SK-N-SH (cell line): ENCODE measurements at regions not wholly inside any gene's neighbourhood (a gene's known extent, or its start where the extent isn't known, plus 50 kb on each side); places are given as distances from the start of the nearest gene placed in this dataset.

Experiments used
- CTCF ChIA-PET: fragments of 300-600, 350-600 bp; formaldehyde crosslinking; extraction: SDS; loops from one replicate; lab custom pipeline; 2021; lab: Yijun Ruan, JAX
- POLR2A ChIA-PET: fragments of 350-600 bp; sonication (Branson Sonifier 250); formaldehyde crosslinking; extraction: SDS; loops from one replicate; lab custom pipeline; 2020; ENCODE audit warnings: antibody characterized with exemption, inconsistent platforms; lab: Yijun Ruan, JAX
- DNase-seq: peaks from one replicate; pipeline ENCODE4 v3.0.0; 2012
- H2AFZ ChIP-seq: fragments of 200-600 bp; sonication (generic); 2 replicates; pipeline ENCODE4 v1.8.1; 2016; ENCODE audit warnings: antibody characterized with exemption, mild to moderate bottlenecking, low read depth
- H3F3A ChIP-seq: fragments of 200-600 bp; sonication (generic); replicated peaks from 2 replicates; pipeline ENCODE3; 2016; ENCODE audit warnings: antibody characterized with exemption, mild to moderate bottlenecking; ENCODE audit not compliant: insufficient read depth
- H3K27ac ChIP-seq, 2 experiments: fragments of 200-500 bp in 1 of 2; fragments of 200-600 bp in 1 of 2; sonication (Bioruptor generic) in 1 of 2; sonication (generic), shearing (Covaris generic) in 1 of 2; 2 replicates each; pipeline versions ENCODE4 v1.5.1 to v1.6.1; 2014 to 2016; ENCODE audit warnings: low read depth in 2 of 2, inconsistent platforms in 1 of 2, low read length in 1 of 2, mild to moderate bottlenecking in 1 of 2, mixed read lengths in 1 of 2
- H3K27me3 ChIP-seq: fragments of 200-600 bp; sonication (generic), shearing (Covaris generic); 2 replicates; pipeline ENCODE4 v1.6.1; 2016; ENCODE audit warnings: mixed run types; ENCODE audit not compliant: insufficient read depth
- H3K36me3 ChIP-seq, 2 experiments: fragments of 200-500 bp in 1 of 2; fragments of 200-600 bp in 1 of 2; sonication (Bioruptor generic) in 1 of 2; sonication (generic) in 1 of 2; replicated peaks in 1 of 2; 2 replicates each; pipeline versions ENCODE3 to v1.5.1; 2014 to 2016; ENCODE audit warnings: low read length in 1 of 2, mild to moderate bottlenecking in 1 of 2; ENCODE audit not compliant: insufficient read depth in 2 of 2, control insufficient read depth in 1 of 2
- H3K4me1 ChIP-seq, 2 experiments: fragments of 200-500 bp in 1 of 2; fragments of 200-600 bp in 1 of 2; sonication (Bioruptor generic) in 1 of 2; sonication (generic), shearing (Covaris generic) in 1 of 2; 2 replicates each; pipeline versions ENCODE4 v1.5.1 to v1.6.1; 2014 to 2016; ENCODE audit warnings: low read depth in 1 of 2, low read length in 1 of 2, mixed run types in 1 of 2; ENCODE audit not compliant: insufficient read depth in 2 of 2, control insufficient read depth in 1 of 2
- H3K4me2 ChIP-seq: fragments of 200-600 bp; sonication (generic), shearing (Covaris generic); 2 replicates; pipeline ENCODE4 v1.6.1; 2017; ENCODE audit warnings: mixed run types
- H3K4me3 ChIP-seq, 2 experiments: fragments of 200-500 bp in 1 of 2; fragments of 200-600 bp in 1 of 2; sonication (Bioruptor generic) in 1 of 2; sonication (generic), shearing (Covaris generic) in 1 of 2; 2 replicates each; pipeline versions ENCODE4 v1.5.1 to v1.8.1; 2014 to 2016; ENCODE audit warnings: low read depth in 2 of 2, inconsistent platforms in 1 of 2, low read length in 1 of 2, mild to moderate bottlenecking in 1 of 2, mixed read lengths in 1 of 2, moderate library complexity in 1 of 2
- H3K79me2 ChIP-seq: fragments of 200-600 bp; sonication (generic); 2 replicates; pipeline ENCODE4 v1.8.1; 2017; ENCODE audit warnings: mild to moderate bottlenecking; ENCODE audit not compliant: insufficient read depth
- H3K9ac ChIP-seq: fragments of 200-600 bp; sonication (generic); 2 replicates; pipeline ENCODE4 v1.6.1; 2017; ENCODE audit warnings: mixed run types
- H3K9me2 ChIP-seq: fragments of 200-600 bp; sonication (generic); 2 replicates; pipeline ENCODE4 v1.6.1; 2017; ENCODE audit warnings: mixed run types
- H3K9me3 ChIP-seq: fragments of 200-600 bp; sonication (generic); 2 replicates; pipeline ENCODE4 v1.6.1; 2017; ENCODE audit warnings: mixed run types, mild to moderate bottlenecking, moderate library complexity
- H4K20me1 ChIP-seq: fragments of 200-600 bp; sonication (generic); 2 replicates; pipeline ENCODE4 v1.6.1; 2017; ENCODE audit warnings: mild to moderate bottlenecking, mixed run types; ENCODE audit not compliant: insufficient read depth
- CHD2 ChIP-seq: fragments of 150-350 bp; IDR thresholded peaks from 2 replicates; pipeline ENCODE4 v1.6.1; 2018; ENCODE audit warnings: low read length; ENCODE audit not compliant: partially characterized antibody
- ELF1 ChIP-seq: IDR thresholded peaks from 2 replicates; pipeline ENCODE4 v1.4.0; 2012
- EZH2phosphoT487 ChIP-seq: fragments of 200-600 bp; sonication (generic); IDR thresholded peaks from 2 replicates; pipeline ENCODE4 v1.6.1; 2017; ENCODE audit warnings: low read depth, mixed run types, mild to moderate bottlenecking, antibody characterized with exemption, moderate library complexity, borderline replicate concordance
- FOXM1 ChIP-seq: IDR thresholded peaks from 2 replicates; pipeline ENCODE4 v1.4.0; 2012; ENCODE audit warnings: low read depth, mild to moderate bottlenecking
- GABPA ChIP-seq: IDR thresholded peaks from 2 replicates; pipeline ENCODE4 v1.4.0; 2012; ENCODE audit warnings: low read depth, mild to moderate bottlenecking
- GATA2 ChIP-seq: sonication (generic); formaldehyde crosslinking; IDR thresholded peaks from 2 replicates; pipeline ENCODE4 v1.5.0; 2020; ENCODE audit warnings: mild to moderate bottlenecking, missing genetic modification reagents
- MEF2A ChIP-seq: IDR thresholded peaks from 2 replicates; pipeline ENCODE4 v1.4.0; 2012; ENCODE audit warnings: low read depth, borderline replicate concordance
- MXI1 ChIP-seq: IDR thresholded peaks from 2 replicates; pipeline ENCODE4 v1.6.1; 2012; ENCODE audit warnings: mild to moderate bottlenecking, low read depth, low read length, improper control_type of control experiment
- NRF1 ChIP-seq: IDR thresholded peaks from 2 replicates; pipeline ENCODE4 v1.6.1; 2012; ENCODE audit warnings: low read depth, mild to moderate bottlenecking, low read length
- POLR2AphosphoS5 ChIP-seq: IDR thresholded peaks from 2 replicates; pipeline ENCODE4 v1.6.1; 2012; ENCODE audit warnings: low read depth, low read length
- RAD21 ChIP-seq: IDR thresholded peaks from 2 replicates; pipeline ENCODE4 v1.6.1; 2012; ENCODE audit warnings: mild to moderate bottlenecking, low read length
- RCOR1 ChIP-seq: fragments of 150-350 bp; IDR thresholded peaks from 2 replicates; pipeline ENCODE4 v1.6.1; 2017; ENCODE audit warnings: antibody characterized with exemption, low read length
- RFX5 ChIP-seq: IDR thresholded peaks from 2 replicates; pipeline ENCODE4 v1.6.1; 2012; ENCODE audit warnings: mild to moderate bottlenecking, improper control_type of control experiment, low read length
- RXRA ChIP-seq: IDR thresholded peaks from 2 replicates; pipeline ENCODE4 v1.4.0; 2012; ENCODE audit warnings: low read depth, mild to moderate bottlenecking, borderline replicate concordance
- SMC3 ChIP-seq: IDR thresholded peaks from 2 replicates; pipeline ENCODE4 v1.6.1; 2012; ENCODE audit warnings: low read depth, low read length, improper control_type of control experiment
- TAF1 ChIP-seq: IDR thresholded peaks from 2 replicates; pipeline ENCODE4 v1.6.1; 2012; ENCODE audit warnings: low read depth, mild to moderate bottlenecking, low read length, moderate library complexity, borderline replicate concordance
- YY1 ChIP-seq: IDR thresholded peaks from 2 replicates; pipeline ENCODE4 v1.4.0; 2012; ENCODE audit warnings: low read depth, mild to moderate bottlenecking
- WGBS: methylation state at CpG from one replicate; pipeline ENCODE4 v1.1.6; 2017; ENCODE audit warnings: low lambda C conversion rate; 5-methylcytosine and 5-hydroxymethylcytosine counted together
- TF ChIP-seq, protein P1 (sequence below): fragments of 200-600 bp; sonication (generic); IDR thresholded peaks from 2 replicates; pipeline ENCODE4 v1.6.1; 2017; ENCODE audit warnings: antibody characterized with exemption, mild to moderate bottlenecking, moderate library complexity
- TF ChIP-seq, protein P2 (sequence below): IDR thresholded peaks from 2 replicates; pipeline ENCODE4; 2012
- TF ChIP-seq, protein P3 (sequence below): fragments of 150-350 bp; IDR thresholded peaks from 2 replicates; pipeline ENCODE4 v1.6.1; 2017; ENCODE audit warnings: antibody characterized with exemption, low read length, low read depth, borderline replicate concordance
- TF ChIP-seq, protein P4 (sequence below): IDR thresholded peaks from 2 replicates; pipeline ENCODE4 v1.4.0; 2012; ENCODE audit warnings: low read depth, borderline replicate concordance
- TF ChIP-seq, protein P5 (sequence below): IDR thresholded peaks from 2 replicates; pipeline ENCODE4 v1.4.0; 2012; ENCODE audit warnings: low read depth, borderline replicate concordance

DNA sequence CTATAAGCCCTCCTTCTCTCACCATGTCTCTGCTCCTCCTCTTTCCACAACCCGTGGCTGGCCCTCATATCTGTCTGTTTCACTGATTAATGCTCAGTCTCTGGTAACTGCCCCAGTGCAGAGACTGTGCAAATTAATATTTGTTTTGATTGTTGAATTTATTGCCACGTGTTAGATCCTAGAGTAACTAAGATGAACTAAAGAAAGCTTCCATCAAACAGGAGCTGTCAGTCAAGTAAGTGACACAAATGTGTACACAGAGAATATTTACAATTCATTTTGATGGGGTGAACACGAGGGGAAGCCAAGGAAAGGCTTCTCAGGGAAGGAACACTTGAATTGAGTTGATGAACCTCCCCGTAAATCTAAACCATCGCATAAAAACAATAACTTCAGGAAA lies 182.5 kb downstream of the BAMBI start:
- Histone ChIP-seq H3K4me3 (no peak overlapping the region), H3K9me3 (no peaks in the 10 kb centered on the region), H4K20me1 (no peaks in the 10 kb centered on the region), H3K4me1 (no peaks in the 10 kb centered on the region), H3K79me2 (no peaks in the 10 kb centered on the region), H3K9me2 (no peaks in the 10 kb centered on the region), H3K4me2 (no peak overlapping the region), H3F3A (no peaks in the 10 kb centered on the region), H3K36me3 (no peaks in the 10 kb centered on the region), H3K9ac (no peak overlapping the region), H2AFZ (no peak overlapping the region), H3K27me3 (no peaks in the 10 kb centered on the region), H3K27ac (no peak overlapping the region)
- no peak for DNase-seq
- CTCF ChIA-PET: interaction anchor here (0.6 to 1.6 kb wide), 6 partner anchors 8 to 191 kb away, joined by 3 to 5 read pairs (median 3); no protein-coding TSS in a partner anchor
- POLR2A ChIA-PET: no interaction called here
- WGBS: 50% methylated on average over 5 of the region's 5 CpGs
- no peak for TF ChIP-seq EZH2phosphoT487
- TF ChIP-seq, protein P1, sequence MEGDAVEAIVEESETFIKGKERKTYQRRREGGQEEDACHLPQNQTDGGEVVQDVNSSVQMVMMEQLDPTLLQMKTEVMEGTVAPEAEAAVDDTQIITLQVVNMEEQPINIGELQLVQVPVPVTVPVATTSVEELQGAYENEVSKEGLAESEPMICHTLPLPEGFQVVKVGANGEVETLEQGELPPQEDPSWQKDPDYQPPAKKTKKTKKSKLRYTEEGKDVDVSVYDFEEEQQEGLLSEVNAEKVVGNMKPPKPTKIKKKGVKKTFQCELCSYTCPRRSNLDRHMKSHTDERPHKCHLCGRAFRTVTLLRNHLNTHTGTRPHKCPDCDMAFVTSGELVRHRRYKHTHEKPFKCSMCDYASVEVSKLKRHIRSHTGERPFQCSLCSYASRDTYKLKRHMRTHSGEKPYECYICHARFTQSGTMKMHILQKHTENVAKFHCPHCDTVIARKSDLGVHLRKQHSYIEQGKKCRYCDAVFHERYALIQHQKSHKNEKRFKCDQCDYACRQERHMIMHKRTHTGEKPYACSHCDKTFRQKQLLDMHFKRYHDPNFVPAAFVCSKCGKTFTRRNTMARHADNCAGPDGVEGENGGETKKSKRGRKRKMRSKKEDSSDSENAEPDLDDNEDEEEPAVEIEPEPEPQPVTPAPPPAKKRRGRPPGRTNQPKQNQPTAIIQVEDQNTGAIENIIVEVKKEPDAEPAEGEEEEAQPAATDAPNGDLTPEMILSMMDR: no peak
- TF ChIP-seq NRF1: no peak
- TF ChIP-seq, protein P2, sequence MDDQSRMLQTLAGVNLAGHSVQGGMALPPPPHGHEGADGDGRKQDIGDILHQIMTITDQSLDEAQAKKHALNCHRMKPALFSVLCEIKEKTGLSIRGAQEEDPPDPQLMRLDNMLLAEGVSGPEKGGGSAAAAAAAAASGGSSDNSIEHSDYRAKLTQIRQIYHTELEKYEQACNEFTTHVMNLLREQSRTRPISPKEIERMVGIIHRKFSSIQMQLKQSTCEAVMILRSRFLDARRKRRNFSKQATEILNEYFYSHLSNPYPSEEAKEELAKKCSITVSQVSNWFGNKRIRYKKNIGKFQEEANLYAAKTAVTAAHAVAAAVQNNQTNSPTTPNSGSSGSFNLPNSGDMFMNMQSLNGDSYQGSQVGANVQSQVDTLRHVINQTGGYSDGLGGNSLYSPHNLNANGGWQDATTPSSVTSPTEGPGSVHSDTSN: no peak
- TF ChIP-seq, protein P3, sequence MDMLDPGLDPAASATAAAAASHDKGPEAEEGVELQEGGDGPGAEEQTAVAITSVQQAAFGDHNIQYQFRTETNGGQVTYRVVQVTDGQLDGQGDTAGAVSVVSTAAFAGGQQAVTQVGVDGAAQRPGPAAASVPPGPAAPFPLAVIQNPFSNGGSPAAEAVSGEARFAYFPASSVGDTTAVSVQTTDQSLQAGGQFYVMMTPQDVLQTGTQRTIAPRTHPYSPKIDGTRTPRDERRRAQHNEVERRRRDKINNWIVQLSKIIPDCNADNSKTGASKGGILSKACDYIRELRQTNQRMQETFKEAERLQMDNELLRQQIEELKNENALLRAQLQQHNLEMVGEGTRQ: no peak
- TF ChIP-seq TAF1: no peak
- TF ChIP-seq SMC3: no peak
- TF ChIP-seq RCOR1: no peak
- TF ChIP-seq CHD2: no peak

DNA sequence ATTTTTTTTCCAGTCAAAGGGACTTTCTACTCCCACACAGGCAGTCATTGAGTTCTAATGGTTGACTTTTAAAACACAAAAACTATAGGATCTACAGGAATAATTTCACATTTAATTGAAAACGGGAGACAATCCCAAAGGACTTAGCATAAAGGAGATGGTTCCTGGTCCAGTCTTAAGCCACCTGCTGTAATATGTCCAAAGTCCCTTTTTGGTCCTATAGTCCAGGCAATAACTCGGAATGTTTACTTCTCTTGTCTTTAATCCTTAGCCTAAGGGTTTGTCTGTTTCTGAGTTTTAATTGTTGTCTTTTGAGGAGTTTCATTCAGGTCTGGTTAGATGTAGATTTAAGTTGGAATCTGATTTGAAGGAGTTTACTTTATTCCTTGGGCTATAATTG lies 184.9 kb downstream of the BAMBI start:
- Histone ChIP-seq H3K9ac (no peak overlapping the region), H3K36me3 (no peaks in the 10 kb centered on the region), H3K27ac (no peak overlapping the region), H3K4me3 (no peak overlapping the region), H3K9me3 (no peaks in the 10 kb centered on the region), H3F3A (no peaks in the 10 kb centered on the region), H3K9me2 (no peaks in the 10 kb centered on the region), H3K4me2 (no peak overlapping the region), H3K79me2 (no peaks in the 10 kb centered on the region), H2AFZ (no peak overlapping the region), H3K27me3 (no peaks in the 10 kb centered on the region), H3K4me1 (no peaks in the 10 kb centered on the region), H4K20me1 (no peaks in the 10 kb centered on the region)
- CTCF ChIA-PET: no interaction called here
- POLR2A ChIA-PET: no interaction called here
- WGBS: 59% methylated on average over 2 of the region's 2 CpGs
- no peak for DNase-seq
- TF ChIP-seq, protein P4, sequence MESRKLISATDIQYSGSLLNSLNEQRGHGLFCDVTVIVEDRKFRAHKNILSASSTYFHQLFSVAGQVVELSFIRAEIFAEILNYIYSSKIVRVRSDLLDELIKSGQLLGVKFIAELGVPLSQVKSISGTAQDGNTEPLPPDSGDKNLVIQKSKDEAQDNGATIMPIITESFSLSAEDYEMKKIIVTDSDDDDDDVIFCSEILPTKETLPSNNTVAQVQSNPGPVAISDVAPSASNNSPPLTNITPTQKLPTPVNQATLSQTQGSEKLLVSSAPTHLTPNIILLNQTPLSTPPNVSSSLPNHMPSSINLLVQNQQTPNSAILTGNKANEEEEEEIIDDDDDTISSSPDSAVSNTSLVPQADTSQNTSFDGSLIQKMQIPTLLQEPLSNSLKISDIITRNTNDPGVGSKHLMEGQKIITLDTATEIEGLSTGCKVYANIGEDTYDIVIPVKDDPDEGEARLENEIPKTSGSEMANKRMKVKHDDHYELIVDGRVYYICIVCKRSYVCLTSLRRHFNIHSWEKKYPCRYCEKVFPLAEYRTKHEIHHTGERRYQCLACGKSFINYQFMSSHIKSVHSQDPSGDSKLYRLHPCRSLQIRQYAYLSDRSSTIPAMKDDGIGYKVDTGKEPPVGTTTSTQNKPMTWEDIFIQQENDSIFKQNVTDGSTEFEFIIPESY: no peak
- TF ChIP-seq GATA2 (CRISPR knock-in tag) (no peak), RFX5 (no peak), YY1 (no peak), ELF1 (no peak), POLR2AphosphoS5 (no peak), EZH2phosphoT487 (no peak), TAF1 (no peak), FOXM1 (no peak), MEF2A (no peak), RCOR1 (no peak), RXRA (no peak), GABPA (no peak), RAD21 (no peak), MXI1 (no peak)
- TF ChIP-seq, protein P5, sequence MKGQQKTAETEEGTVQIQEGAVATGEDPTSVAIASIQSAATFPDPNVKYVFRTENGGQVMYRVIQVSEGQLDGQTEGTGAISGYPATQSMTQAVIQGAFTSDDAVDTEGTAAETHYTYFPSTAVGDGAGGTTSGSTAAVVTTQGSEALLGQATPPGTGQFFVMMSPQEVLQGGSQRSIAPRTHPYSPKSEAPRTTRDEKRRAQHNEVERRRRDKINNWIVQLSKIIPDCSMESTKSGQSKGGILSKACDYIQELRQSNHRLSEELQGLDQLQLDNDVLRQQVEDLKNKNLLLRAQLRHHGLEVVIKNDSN: no peak
- TF ChIP-seq, protein P3: no peak
